GM23338 (cell line): ENCODE measurements at regions not wholly inside any gene's neighbourhood (a gene's known extent, or its start where the extent isn't known, plus 50 kb on each side); places are given as distances from the start of the nearest gene placed in this dataset.
A peak's percentile ranks its signal among the peaks of the same experiment; 100 is the strongest.

Experiments used
- ATAC-seq: fragments of 200-7000 bp; cut with Tn5 transposase; 3 replicates; pipeline ENCODE4 v1.9.1; 2020
- DNase-seq: peaks from one replicate; pipeline ENCODE4 v3.0.0-alpha.2; 2015; ENCODE audit warnings: low spot score
- H2AFZ ChIP-seq: fragments of 200-600 bp; sonication (generic); 2 replicates; pipeline ENCODE4 v1.8.0; 2016; ENCODE audit warnings: antibody characterized with exemption, mild to moderate bottlenecking, moderate library complexity
- H3F3A ChIP-seq: fragments of 200-600 bp; sonication (generic); replicated peaks from 2 replicates; pipeline ENCODE4 v1.8.0; 2017; ENCODE audit warnings: antibody characterized with exemption, mixed run types, low read depth
- H3K27ac ChIP-seq: fragments of 200-600 bp; sonication (generic); 2 replicates; pipeline ENCODE4 v1.6.1; 2016; ENCODE audit warnings: low read depth
- H3K27me3 ChIP-seq: fragments of 200-600 bp; sonication (generic); 2 replicates; pipeline ENCODE4 v1.8.0; 2016; ENCODE audit warnings: mild to moderate bottlenecking, mixed run types, moderate library complexity; ENCODE audit not compliant: insufficient read depth
- H3K36me3 ChIP-seq: fragments of 200-600 bp; sonication (generic); 2 replicates; pipeline ENCODE4 v1.8.0; 2016; ENCODE audit warnings: mild to moderate bottlenecking; ENCODE audit not compliant: insufficient read depth
- H3K4me1 ChIP-seq: fragments of 200-600 bp; sonication (generic); 2 replicates; pipeline ENCODE4 v1.8.0; 2016; ENCODE audit warnings: mild to moderate bottlenecking, moderate library complexity; ENCODE audit not compliant: insufficient read depth
- H3K4me2 ChIP-seq: fragments of 200-600 bp; sonication (generic); 2 replicates; pipeline ENCODE4 v1.7.1; 2017; ENCODE audit warnings: mixed run types
- H3K4me3 ChIP-seq: fragments of 200-600 bp; sonication (generic); 2 replicates; pipeline ENCODE4 v1.6.1; 2016; ENCODE audit warnings: mixed run types
- H3K79me2 ChIP-seq: fragments of 200-600 bp; sonication (generic); replicated peaks from 2 replicates; pipeline ENCODE4 v1.8.0; 2017; ENCODE audit warnings: mild to moderate bottlenecking; ENCODE audit not compliant: insufficient read depth
- H3K9me2 ChIP-seq: fragments of 200-600 bp; sonication (generic); 2 replicates; pipeline ENCODE4 v1.8.0; 2017; ENCODE audit not compliant: insufficient read depth
- H4K20me1 ChIP-seq: fragments of 200-600 bp; sonication (generic); replicated peaks from 2 replicates; pipeline ENCODE4 v1.8.0; 2017; ENCODE audit warnings: mild to moderate bottlenecking; ENCODE audit not compliant: insufficient read depth
- H3K27ac Mint-ChIP-seq: 2 replicates; pipeline ENCODE4 v1.8.0; 2020; ENCODE audit warnings: inconsistent platforms, mild to moderate bottlenecking, moderate library complexity, mixed read lengths
- H3K27me3 Mint-ChIP-seq: 3 replicates; pipeline ENCODE4 v1.8.0; 2022; ENCODE audit warnings: low read depth, mild to moderate bottlenecking, moderate library complexity, mixed read lengths, inconsistent platforms; ENCODE audit not compliant: insufficient read depth, poor library complexity
- H3K36me3 Mint-ChIP-seq: 3 replicates; pipeline ENCODE4 v1.8.0; 2021; ENCODE audit warnings: low read depth, mild to moderate bottlenecking, inconsistent platforms, moderate library complexity, mixed read lengths
- H3K4me1 Mint-ChIP-seq: 3 replicates; pipeline ENCODE4 v1.8.0; 2020; ENCODE audit warnings: mild to moderate bottlenecking, inconsistent platforms, mixed read lengths
- H3K4me3 Mint-ChIP-seq: 3 replicates; pipeline ENCODE4 v1.8.0; 2021; ENCODE audit warnings: moderate library complexity, mild to moderate bottlenecking, inconsistent platforms, mixed read lengths
- H3K9me3 Mint-ChIP-seq: 3 replicates; pipeline ENCODE4 v1.8.0; 2020; ENCODE audit warnings: moderate library complexity, mild to moderate bottlenecking, inconsistent platforms, mixed read lengths
- CREB1 ChIP-seq: fragments of 250-450 bp; sonication (Bioruptor Pico); IDR thresholded peaks from 2 replicates; pipeline ENCODE4 v1.5.0; 2020; ENCODE audit warnings: low read depth, mild to moderate bottlenecking, moderate library complexity
- EZH2 ChIP-seq: fragments of 200-600 bp; sonication (generic); IDR thresholded peaks from one replicate; pipeline ENCODE4 v1.8.0; 2017; ENCODE audit warnings: antibody characterized with exemption, mild to moderate bottlenecking, low read depth; ENCODE audit not compliant: unreplicated experiment
- NANOG ChIP-seq: IDR thresholded peaks from 2 replicates; pipeline ENCODE4 v1.6.1; 2016; ENCODE audit warnings: antibody characterized with exemption, borderline replicate concordance
- STAT1 ChIP-seq: IDR thresholded peaks from one replicate; pipeline ENCODE4 v1.6.1; 2016; ENCODE audit warnings: antibody characterized with exemption; ENCODE audit not compliant: unreplicated experiment
- ZNF331 ChIP-seq: fragments of 250-450 bp; sonication (Bioruptor Pico); IDR thresholded peaks from 2 replicates; pipeline ENCODE4 v1.5.0; 2020; ENCODE audit warnings: low read depth, mild to moderate bottlenecking, moderate library complexity
- TF ChIP-seq, protein P1 (sequence below): IDR thresholded peaks from one replicate; pipeline ENCODE4 v1.6.1; 2018; ENCODE audit warnings: antibody characterized with exemption; ENCODE audit not compliant: unreplicated experiment
- TF ChIP-seq, protein P2 (sequence below), 2 experiments: fragments of 200-600 bp in 1 of 2; sonication (generic) in 1 of 2; conservative IDR thresholded peaks; 2 replicates each; pipeline versions ENCODE4 v1.5.1 to v1.6.1; 2016 to 2017; ENCODE audit warnings: antibody characterized with exemption in 2 of 2, low read depth in 2 of 2, mild to moderate bottlenecking in 2 of 2, moderate library complexity in 1 of 2
- TF ChIP-seq, protein P3 (sequence below): IDR thresholded peaks from 2 replicates; pipeline ENCODE4 v1.6.1; 2016; ENCODE audit warnings: antibody characterized with exemption

DNA sequence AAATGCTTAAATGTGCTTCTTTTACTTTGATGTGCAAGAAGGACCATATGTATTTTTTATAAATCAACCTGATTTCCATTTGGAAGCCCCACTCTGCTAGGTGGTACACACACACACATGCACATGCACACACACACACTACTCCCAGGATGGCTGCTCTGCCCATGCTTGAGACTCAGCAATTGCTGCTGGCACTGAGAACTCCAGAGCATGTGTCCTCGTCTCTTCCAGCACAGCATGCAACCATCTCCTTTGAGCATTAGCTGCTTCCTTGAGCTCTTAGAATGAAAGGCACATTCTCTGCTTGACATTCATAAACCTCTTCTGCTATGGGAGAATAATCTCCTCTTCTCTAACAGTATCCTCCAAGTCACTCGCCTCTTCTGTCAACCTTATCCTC lies 115.9 kb downstream of the FEM1C start:
- H3K27ac ChIP-seq = no peak overlapping the region
- 0 out of 2 replicates have a peak, but pooled peaks cover 5% of the 10 kb centered on the region for H3K9me2 ChIP-seq
- no peaks in the 10 kb centered on the region for H3K36me3 ChIP-seq
- TF ChIP-seq ZNF331 (no peak), STAT1 (no peak), CREB1 (CRISPR knock-in tag) (no peak), NANOG (no peak), EZH2 (no peak)
- TF ChIP-seq, protein P1, sequence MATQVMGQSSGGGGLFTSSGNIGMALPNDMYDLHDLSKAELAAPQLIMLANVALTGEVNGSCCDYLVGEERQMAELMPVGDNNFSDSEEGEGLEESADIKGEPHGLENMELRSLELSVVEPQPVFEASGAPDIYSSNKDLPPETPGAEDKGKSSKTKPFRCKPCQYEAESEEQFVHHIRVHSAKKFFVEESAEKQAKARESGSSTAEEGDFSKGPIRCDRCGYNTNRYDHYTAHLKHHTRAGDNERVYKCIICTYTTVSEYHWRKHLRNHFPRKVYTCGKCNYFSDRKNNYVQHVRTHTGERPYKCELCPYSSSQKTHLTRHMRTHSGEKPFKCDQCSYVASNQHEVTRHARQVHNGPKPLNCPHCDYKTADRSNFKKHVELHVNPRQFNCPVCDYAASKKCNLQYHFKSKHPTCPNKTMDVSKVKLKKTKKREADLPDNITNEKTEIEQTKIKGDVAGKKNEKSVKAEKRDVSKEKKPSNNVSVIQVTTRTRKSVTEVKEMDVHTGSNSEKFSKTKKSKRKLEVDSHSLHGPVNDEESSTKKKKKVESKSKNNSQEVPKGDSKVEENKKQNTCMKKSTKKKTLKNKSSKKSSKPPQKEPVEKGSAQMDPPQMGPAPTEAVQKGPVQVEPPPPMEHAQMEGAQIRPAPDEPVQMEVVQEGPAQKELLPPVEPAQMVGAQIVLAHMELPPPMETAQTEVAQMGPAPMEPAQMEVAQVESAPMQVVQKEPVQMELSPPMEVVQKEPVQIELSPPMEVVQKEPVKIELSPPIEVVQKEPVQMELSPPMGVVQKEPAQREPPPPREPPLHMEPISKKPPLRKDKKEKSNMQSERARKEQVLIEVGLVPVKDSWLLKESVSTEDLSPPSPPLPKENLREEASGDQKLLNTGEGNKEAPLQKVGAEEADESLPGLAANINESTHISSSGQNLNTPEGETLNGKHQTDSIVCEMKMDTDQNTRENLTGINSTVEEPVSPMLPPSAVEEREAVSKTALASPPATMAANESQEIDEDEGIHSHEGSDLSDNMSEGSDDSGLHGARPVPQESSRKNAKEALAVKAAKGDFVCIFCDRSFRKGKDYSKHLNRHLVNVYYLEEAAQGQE = no peak
- Mint-ChIP-seq H3K4me3 (no peak overlapping the region), H3K27ac (no peak overlapping the region), H3K27me3 (no peaks in the 10 kb centered on the region), H3K4me1 (peaks cover 20% of the 10 kb centered on the region), H3K9me3 (no peaks in the 10 kb centered on the region), H3K36me3 (no peaks in the 10 kb centered on the region)
- no peak overlapping the region; the same call in 1 of the 2 replicates for H2AFZ ChIP-seq
- no peak; the same call in 2 of the 3 replicates for ATAC-seq
- H3K4me3 ChIP-seq = no peak overlapping the region
- no peaks in the 10 kb centered on the region for H3K27me3 ChIP-seq
- no peak for DNase-seq
- H3F3A ChIP-seq = no peaks in the 10 kb centered on the region
- peaks cover 19% of the 10 kb centered on the region; the same call in 1 of the 2 replicates for H3K4me1 ChIP-seq
- no peak overlapping the region for H3K4me2 ChIP-seq
- H3K79me2 ChIP-seq = no peaks in the 10 kb centered on the region
- no peaks in the 10 kb centered on the region for H4K20me1 ChIP-seq

DNA sequence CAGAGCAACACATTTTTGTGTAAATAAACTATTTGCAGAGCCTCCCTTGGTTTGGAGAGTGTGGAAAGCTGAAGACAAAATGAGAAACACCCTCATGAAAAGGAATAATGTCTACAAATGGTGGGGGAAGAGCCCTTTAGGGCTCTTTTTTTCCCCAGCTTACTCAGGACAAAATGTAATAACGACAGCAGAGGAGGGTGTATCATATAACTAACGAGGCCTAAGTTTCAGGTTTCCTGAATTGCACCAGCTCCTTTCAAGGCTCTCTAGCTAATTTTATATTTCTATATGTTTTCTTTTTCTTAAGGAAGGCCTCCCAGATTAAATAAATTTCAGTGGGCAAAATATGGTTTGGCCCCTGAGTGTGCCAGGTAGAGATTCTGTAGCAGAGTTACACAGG lies 116.3 kb downstream of the FEM1C start:
- Histone ChIP-seq H4K20me1 (no peaks in the 10 kb centered on the region), H3K27me3 (no peaks in the 10 kb centered on the region), H3K36me3 (no peaks in the 10 kb centered on the region), H3K27ac (no peak overlapping the region), H3K4me3 (no peak overlapping the region), H3K4me2 (no peak overlapping the region), H3K4me1 (peaks cover 19% of the 10 kb centered on the region; the same call in 1 of the 2 replicates), H3K9me2 (0 out of 2 replicates have a peak, but pooled peaks cover 5% of the 10 kb centered on the region), H3K79me2 (no peaks in the 10 kb centered on the region), H2AFZ (peak overlapping the region; percentile 80; the same call in 1 of the 2 replicates), H3F3A (no peaks in the 10 kb centered on the region)
- H3K27ac Mint-ChIP-seq = no peak overlapping the region
- no peaks in the 10 kb centered on the region for H3K36me3 Mint-ChIP-seq
- ATAC-seq (no peak), DNase-seq (no peak)
- H3K4me1 Mint-ChIP-seq = peaks cover 20% of the 10 kb centered on the region
- no peaks in the 10 kb centered on the region for H3K27me3 Mint-ChIP-seq
- no peaks in the 10 kb centered on the region for H3K9me3 Mint-ChIP-seq
- H3K4me3 Mint-ChIP-seq = no peak overlapping the region
- TF ChIP-seq NANOG (no peak), EZH2 (no peak), CREB1 (CRISPR knock-in tag) (no peak), ZNF331 (no peak), STAT1 (no peak)
- TF ChIP-seq, protein P2, sequence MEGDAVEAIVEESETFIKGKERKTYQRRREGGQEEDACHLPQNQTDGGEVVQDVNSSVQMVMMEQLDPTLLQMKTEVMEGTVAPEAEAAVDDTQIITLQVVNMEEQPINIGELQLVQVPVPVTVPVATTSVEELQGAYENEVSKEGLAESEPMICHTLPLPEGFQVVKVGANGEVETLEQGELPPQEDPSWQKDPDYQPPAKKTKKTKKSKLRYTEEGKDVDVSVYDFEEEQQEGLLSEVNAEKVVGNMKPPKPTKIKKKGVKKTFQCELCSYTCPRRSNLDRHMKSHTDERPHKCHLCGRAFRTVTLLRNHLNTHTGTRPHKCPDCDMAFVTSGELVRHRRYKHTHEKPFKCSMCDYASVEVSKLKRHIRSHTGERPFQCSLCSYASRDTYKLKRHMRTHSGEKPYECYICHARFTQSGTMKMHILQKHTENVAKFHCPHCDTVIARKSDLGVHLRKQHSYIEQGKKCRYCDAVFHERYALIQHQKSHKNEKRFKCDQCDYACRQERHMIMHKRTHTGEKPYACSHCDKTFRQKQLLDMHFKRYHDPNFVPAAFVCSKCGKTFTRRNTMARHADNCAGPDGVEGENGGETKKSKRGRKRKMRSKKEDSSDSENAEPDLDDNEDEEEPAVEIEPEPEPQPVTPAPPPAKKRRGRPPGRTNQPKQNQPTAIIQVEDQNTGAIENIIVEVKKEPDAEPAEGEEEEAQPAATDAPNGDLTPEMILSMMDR (conservative IDR thresholded peaks at IDR 0.05; ENCODE audit: low read depth in 2 of 2) = no peak
- TF ChIP-seq, protein P3, sequence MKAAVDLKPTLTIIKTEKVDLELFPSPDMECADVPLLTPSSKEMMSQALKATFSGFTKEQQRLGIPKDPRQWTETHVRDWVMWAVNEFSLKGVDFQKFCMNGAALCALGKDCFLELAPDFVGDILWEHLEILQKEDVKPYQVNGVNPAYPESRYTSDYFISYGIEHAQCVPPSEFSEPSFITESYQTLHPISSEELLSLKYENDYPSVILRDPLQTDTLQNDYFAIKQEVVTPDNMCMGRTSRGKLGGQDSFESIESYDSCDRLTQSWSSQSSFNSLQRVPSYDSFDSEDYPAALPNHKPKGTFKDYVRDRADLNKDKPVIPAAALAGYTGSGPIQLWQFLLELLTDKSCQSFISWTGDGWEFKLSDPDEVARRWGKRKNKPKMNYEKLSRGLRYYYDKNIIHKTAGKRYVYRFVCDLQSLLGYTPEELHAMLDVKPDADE = no peak
- TF ChIP-seq, protein P1 = no peak
